Ovary (tissue), 7 donors: ENCODE measurements at regions not wholly inside any gene's neighbourhood (a gene's known extent, or its start where the extent isn't known, plus 50 kb on each side); places are given as distances from the start of the nearest gene placed in this dataset.

ENCODE experiments used
- DNase-seq, 5 donors: peaks; one replicate each; pipeline ENCODE4 v3.0.0-alpha.2; 2019 to 2020
- H3K27ac ChIP-seq, 2 donors: fragments of 200-600 bp; one replicate each; pipeline versions ENCODE4 v1.5.1 to v1.8.0; 2019 to 2022
- H3K27me3 ChIP-seq: fragments of 200-600 bp; one replicate; pipeline ENCODE4 v1.8.0; 2022
- H3K36me3 ChIP-seq: fragments of 200-600 bp; sonication (generic); one replicate; pipeline ENCODE4 v1.5.1; 2019
- H3K4me1 ChIP-seq: one replicate; pipeline ENCODE4 v1.8.1; 2013; ENCODE audit warnings: mild to moderate bottlenecking, moderate library complexity; ENCODE audit not compliant: insufficient read depth
- H3K4me3 ChIP-seq: fragments of 200-600 bp; sonication (generic); one replicate; pipeline ENCODE4 v1.5.1; 2017
- H3K9me3 ChIP-seq, 2 donors: fragments of 200-600 bp in 1 of 2; sonication (generic) in 1 of 2; one replicate each; pipeline versions ENCODE4 v1.5.1 to v1.8.1; 2013 to 2019; ENCODE audit warnings: mild to moderate bottlenecking in 1 of 2, moderate library complexity in 1 of 2
- CTCF ChIP-seq, 3 donors: fragments of 450-650 bp in 2 of 3; fragments of 200-600 bp in 1 of 3; IDR thresholded peaks; one replicate each; pipeline versions ENCODE4 v1.5.1 to v1.8.0; 2016 to 2022; ENCODE audit warnings: antibody characterized with exemption in 3 of 3, mild to moderate bottlenecking in 1 of 3
- EP300 ChIP-seq: sonication (generic); formaldehyde crosslinking; IDR thresholded peaks from one replicate; pipeline ENCODE4 v1.6.1; 2017; ENCODE audit warnings: antibody characterized with exemption
- POLR2A ChIP-seq: fragments of 450-650 bp; IDR thresholded peaks from one replicate; pipeline ENCODE4 v1.6.1; 2017; ENCODE audit warnings: antibody characterized with exemption, mild to moderate bottlenecking, moderate library complexity
- WGBS, 3 donors: extraction: QIAGEN DNeasy Blood & Tissue Kit in 1 of 3; methylation state at CpG; one replicate each; pipeline versions ENCODE4 v1.1.5 to v1.1.7; 2013 to 2017; 5-methylcytosine and 5-hydroxymethylcytosine counted together
- intact Hi-C, 4 donors: fragments of 100-400 bp; cut with DNase I; formaldehyde crosslinking; loops; one replicate each; pipeline versions ENCODE4 v1.11.0 to v1.15.1; 2022 to 2023
- donor health status: DM: no; HTN: no; CAD: no; lungs with moderate emphysema.
- donor health status: DM: no; HTN: no; CAD: no.
- donor health status: Bipolar disorder and iron deficiency.
- donor health status: DM: no; HTN: no; CAD: no.
- donor health status: DM: yes; HTN: yes; CAD: no.

DNA sequence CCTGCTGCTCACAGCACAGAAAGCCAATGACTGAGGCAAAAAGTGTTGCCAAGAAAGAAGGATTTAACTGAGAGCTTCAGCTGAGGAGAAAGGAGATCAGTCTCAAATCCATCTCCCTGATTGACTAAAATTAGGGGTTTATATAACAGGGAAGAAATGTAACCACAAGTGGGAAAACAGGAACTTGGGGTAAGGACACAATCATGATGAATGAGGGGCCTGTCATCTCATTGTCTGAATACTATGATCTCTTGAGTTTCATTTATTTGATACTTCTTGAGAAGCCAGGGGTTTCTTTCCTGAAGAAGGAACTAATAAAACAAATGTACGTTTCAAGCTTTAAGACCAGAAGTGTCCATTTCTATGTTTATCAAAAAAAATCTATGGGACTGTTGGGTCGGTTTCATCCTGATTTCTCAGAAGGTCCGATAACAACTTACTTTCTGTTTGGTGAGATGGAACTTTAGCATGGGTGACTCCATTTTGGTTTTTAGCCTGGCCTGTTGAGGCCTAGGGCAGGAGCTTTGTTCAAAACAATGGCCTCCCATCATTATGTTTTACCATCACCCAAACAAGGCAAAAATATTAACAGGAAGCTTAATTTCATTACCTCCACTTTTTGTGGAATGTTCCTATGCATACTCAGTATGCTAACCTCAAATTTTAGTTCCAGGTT is 76.6 kb upstream of the PIAS1 start:
- no peak overlapping the region for H3K27ac ChIP-seq
- H3K4me3 ChIP-seq, result no peak overlapping the region
- WGBS, 3 donors, result 89 to 94% (median 94%) methylated on average over 3 of the region's 3 CpGs
- no peaks in the 10 kb centered on the region for H3K9me3 ChIP-seq
- H3K27me3 ChIP-seq, result no peaks in the 10 kb centered on the region
- intact Hi-C loops, result no loop called here
- no peak for DNase-seq
- TF ChIP-seq CTCF (IDR thresholded peaks at IDR 0.05), result no peak
- TF ChIP-seq POLR2A, result no peak
- TF ChIP-seq EP300, result no peak
- H3K4me1 ChIP-seq, result no peaks in the 10 kb centered on the region
- H3K36me3 ChIP-seq, result no peaks in the 10 kb centered on the region

DNA sequence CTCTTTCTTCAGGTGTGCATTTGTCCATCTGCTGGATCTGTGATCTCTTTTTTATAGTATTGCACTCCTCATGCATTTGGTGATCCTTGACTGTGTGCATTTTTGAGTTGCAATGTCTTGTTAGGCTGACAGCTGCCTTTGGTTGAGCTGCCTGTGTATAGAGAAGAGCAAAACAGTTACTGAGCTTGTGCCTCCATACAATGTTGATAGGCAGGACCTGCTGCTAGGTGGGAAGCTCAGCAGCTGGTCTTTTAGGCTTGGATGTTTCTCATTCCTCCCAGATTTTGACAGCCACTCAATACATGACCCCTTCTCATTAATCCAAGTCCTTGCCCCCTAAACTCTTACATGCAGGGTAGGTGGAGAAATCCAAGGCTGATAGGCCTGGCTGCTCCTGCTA is 74.8 kb upstream of the PIAS1 start:
- intact Hi-C loops, result no loop called here
- H3K9me3 ChIP-seq, result no peaks in the 10 kb centered on the region

DNA sequence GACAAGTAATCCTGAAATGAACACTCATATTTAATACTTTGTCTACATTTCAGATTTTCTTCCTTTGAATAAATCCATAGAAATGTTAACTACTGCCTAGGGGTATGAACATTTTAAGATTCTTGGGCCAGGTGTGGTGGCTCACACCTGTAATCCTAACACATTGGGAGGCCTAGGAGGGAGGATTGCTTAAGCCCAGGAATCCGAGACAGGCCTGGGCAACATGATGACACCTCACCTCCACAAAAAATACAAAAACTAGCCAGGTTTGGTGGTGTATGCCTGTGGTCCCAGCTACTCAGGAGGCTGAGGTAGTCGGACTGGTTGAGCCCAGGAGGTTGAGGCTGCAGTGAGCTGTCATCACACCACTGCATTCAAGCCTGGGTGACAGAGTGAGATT is 73.9 kb upstream of the PIAS1 start:
- TF ChIP-seq POLR2A, result no peak
- no peak for TF ChIP-seq EP300
- no peak for TF ChIP-seq CTCF (IDR thresholded peaks at IDR 0.05)
- no peak for DNase-seq
- H3K36me3 ChIP-seq, result no peaks in the 10 kb centered on the region
- H3K27ac ChIP-seq, result no peak overlapping the region
- no peaks in the 10 kb centered on the region for H3K27me3 ChIP-seq
- 89 to 94% (median 93%) methylated on average over 2 of the region's 2 CpGs for WGBS, 3 donors
- intact Hi-C loops, result no loop called here
- H3K9me3 ChIP-seq, result no peaks in the 10 kb centered on the region
- H3K4me3 ChIP-seq, result no peak overlapping the region
- H3K4me1 ChIP-seq, result no peaks in the 10 kb centered on the region

More for the DNA sequence above, 74.8 kb upstream of the PIAS1 start:
- H3K27ac ChIP-seq, result no peak overlapping the region
- DNase-seq, result no peak
- no peaks in the 10 kb centered on the region for H3K36me3 ChIP-seq
- H3K4me1 ChIP-seq, result no peaks in the 10 kb centered on the region
- TF ChIP-seq EP300 (no peak), CTCF (IDR thresholded peaks at IDR 0.05) (no peak), POLR2A (no peak)
- H3K4me3 ChIP-seq, result no peak overlapping the region
- H3K27me3 ChIP-seq, result no peaks in the 10 kb centered on the region

- H3K9me3 ChIP-seq, result no peaks in the 10 kb centered on the region
- no peak overlapping the region for H3K27ac ChIP-seq
- no peaks in the 10 kb centered on the region for H3K4me1 ChIP-seq
- 84 to 90% (median 85%) methylated on average over 4 of the region's 4 CpGs for WGBS, 3 donors
- no peaks in the 10 kb centered on the region for H3K27me3 ChIP-seq
- intact Hi-C loops, result no loop called here
- no peak for DNase-seq
- H3K4me3 ChIP-seq, result no peak overlapping the region
- H3K36me3 ChIP-seq, result no peaks in the 10 kb centered on the region
- TF ChIP-seq POLR2A, result no peak
These were observed 73.1 kb upstream of the PIAS1 start for GRCh38 chr15:67980773-67981685.

DNA sequence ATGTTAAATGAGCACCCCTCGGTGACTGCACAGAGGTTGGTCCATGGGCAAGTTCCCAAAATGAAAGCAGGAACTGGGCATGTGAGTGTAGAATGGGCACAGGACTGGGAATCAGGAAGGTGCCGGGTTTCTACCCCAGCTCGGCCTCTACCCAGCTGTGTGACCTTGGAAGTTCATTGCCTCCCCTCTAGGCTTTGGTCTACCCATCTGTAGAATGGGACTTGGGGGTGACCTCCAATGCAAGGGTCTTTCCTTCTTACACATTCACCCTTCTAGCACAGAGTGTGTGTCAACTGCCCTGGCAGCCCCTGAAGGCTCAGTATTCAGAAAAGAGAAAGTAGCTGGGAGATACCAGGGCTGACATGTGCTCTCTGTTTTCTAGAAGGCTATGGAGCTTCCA is 72.3 kb upstream of the PIAS1 start:
- TF ChIP-seq POLR2A (no peak), EP300 (no peak), CTCF (IDR thresholded peaks at IDR 0.05) (no peak)
- H3K36me3 ChIP-seq, result no peaks in the 10 kb centered on the region
- no peak overlapping the region for H3K27ac ChIP-seq
- DNase-seq, result no peak
- H3K27me3 ChIP-seq, result no peaks in the 10 kb centered on the region
- H3K4me1 ChIP-seq, result no peaks in the 10 kb centered on the region
- intact Hi-C loops, result no loop called here
- no peaks in the 10 kb centered on the region for H3K9me3 ChIP-seq
- no peak overlapping the region for H3K4me3 ChIP-seq
- WGBS, 3 donors, result 77 to 90% (median 86%) methylated on average over 3 of the region's 3 CpGs
